ENCODE measurements at regions not wholly inside any gene's neighbourhood (a gene's known extent, or its start where the extent isn't known, plus 50 kb on each side); places are given as distances from the start of the nearest gene placed in this dataset.

DNA sequence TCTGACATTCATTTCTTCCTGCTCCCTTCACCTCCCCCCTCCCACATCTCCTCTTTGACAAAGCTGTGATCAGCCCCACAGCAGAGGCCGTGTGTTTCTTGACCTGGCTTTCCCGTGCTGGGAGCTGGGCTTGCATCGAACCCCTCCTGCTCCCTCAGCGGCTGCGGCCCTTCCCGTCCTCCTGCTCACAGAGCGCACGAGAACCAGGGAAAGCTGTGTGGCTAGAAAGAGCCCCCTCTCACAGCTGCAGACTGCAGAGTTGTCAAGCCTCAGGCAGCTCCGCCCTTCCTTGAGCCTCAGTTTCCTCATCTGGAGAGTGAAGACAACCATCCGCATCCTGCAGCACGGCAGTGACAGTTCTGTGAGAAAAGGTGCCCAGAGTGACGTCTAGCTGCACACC is 65.7 kb upstream of the GLI2 start:
- no peak overlapping the region for H3K4me3 ChIP-seq
- H3K27ac ChIP-seq: no peak overlapping the region
- ATAC-seq (replicated peaks in 6 of 8): no peak
- 33 to 83% (median 78%) methylated on average over 1 to 9 of the region's 12 CpGs; no CpG with 5 or more reads in 4 of the 10 experiments for WGBS, 10 experiments
- in situ Hi-C loops (cut with MboI; ENCODE audit: low pct_unique_long_range_greater_than_20kb in 2 of 9, low sequenced_read_pairs in 9 of 9, unreplicated experiment in 9 of 9): loop anchor here in 2 of 9 experiments (25.0 kb wide), 2 partner anchors 108 to 133 kb away; no protein-coding TSS in a partner anchor
- no peaks in the 10 kb centered on the region for H3K4me1 ChIP-seq (replicated peaks in 1 of 2)

DNA sequence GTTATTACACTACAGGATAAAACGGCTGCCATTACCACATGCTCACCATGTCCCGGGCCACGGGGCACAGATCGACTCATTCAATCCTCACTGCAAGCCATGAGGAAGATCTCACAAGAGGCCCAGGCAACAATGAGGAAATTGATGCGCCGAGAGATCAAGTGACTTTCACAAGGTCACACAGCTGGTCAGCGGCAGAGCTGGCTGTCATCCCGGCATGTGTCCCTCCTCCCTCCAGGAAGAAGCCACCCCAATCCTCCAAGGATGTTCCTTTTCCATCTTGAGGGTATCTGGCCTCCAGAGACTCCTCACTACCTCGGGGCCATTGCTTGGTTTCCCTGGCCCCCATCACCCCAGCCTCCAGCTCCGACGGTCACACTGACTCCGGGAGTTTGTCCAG is 65.3 kb upstream of the GLI2 start:
- no peak overlapping the region for H3K4me3 ChIP-seq
- WGBS, 10 experiments: 80 to 100% (median 84%) methylated on average over 3 to 10 of the region's 12 CpGs; no CpG with 5 or more reads in 5 of the 10 experiments
- in situ Hi-C loops (cut with MboI; ENCODE audit: low pct_unique_long_range_greater_than_20kb in 2 of 9, low sequenced_read_pairs in 9 of 9, unreplicated experiment in 9 of 9): loop anchor here in 2 of 9 experiments (25.0 kb wide), 2 partner anchors 108 to 133 kb away; no protein-coding TSS in a partner anchor
- no peak for ATAC-seq (replicated peaks in 6 of 8)
- H3K27ac ChIP-seq: no peak overlapping the region
- H3K4me1 ChIP-seq (replicated peaks in 1 of 2): no peaks in the 10 kb centered on the region

DNA sequence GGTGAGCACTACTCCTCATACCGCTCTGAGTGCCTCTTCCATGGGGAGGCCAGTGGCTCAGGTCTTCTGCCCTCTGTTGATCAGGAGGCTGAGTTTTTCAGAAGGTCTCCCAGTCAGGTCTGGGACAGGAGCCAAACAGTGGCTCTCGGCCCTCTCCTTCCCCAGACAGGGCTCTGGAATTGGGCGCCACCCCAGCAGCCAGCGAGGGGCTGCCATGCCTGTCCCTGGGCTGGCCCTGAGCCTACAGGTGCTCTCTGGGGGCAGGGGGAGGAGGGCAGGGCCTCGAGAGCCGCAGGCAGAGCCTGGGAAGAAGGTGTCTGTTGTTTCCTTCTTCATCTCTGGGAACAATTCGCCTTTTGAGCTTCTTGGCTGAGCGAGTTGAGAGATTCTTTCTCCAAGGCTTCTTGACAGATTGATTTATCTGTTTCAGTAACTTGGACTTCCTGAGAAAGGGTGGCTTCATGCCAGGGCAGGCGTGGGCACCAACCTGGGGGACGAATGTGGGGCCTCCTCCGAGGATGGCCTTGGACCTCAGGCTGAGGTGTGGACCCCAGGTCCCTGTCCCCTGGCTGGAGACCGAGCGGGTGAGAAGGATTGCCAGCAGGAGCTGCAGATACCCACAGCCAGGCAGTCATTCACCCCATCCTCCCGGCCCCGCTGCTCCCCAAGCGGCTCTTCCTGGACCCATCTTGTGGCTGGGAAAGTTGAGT is 64.7 kb upstream of the GLI2 start:
- ATAC-seq (replicated peaks in 6 of 8): no peak
- in situ Hi-C loops (cut with MboI; ENCODE audit: low pct_unique_long_range_greater_than_20kb in 2 of 9, low sequenced_read_pairs in 9 of 9, unreplicated experiment in 9 of 9): loop anchor here in 2 of 9 experiments (25.0 kb wide), 2 partner anchors 109 to 134 kb away; no protein-coding TSS in a partner anchor
- H3K4me3 ChIP-seq: no peak overlapping the region
- no peaks in the 10 kb centered on the region for H3K4me1 ChIP-seq (replicated peaks in 1 of 2)
- WGBS, 10 experiments: 0 to 100% (median 77%) methylated on average over 1 to 9 of the region's 16 CpGs; no CpG with 5 or more reads in 1 of the 10 experiments
- no peak overlapping the region for H3K27ac ChIP-seq

DNA sequence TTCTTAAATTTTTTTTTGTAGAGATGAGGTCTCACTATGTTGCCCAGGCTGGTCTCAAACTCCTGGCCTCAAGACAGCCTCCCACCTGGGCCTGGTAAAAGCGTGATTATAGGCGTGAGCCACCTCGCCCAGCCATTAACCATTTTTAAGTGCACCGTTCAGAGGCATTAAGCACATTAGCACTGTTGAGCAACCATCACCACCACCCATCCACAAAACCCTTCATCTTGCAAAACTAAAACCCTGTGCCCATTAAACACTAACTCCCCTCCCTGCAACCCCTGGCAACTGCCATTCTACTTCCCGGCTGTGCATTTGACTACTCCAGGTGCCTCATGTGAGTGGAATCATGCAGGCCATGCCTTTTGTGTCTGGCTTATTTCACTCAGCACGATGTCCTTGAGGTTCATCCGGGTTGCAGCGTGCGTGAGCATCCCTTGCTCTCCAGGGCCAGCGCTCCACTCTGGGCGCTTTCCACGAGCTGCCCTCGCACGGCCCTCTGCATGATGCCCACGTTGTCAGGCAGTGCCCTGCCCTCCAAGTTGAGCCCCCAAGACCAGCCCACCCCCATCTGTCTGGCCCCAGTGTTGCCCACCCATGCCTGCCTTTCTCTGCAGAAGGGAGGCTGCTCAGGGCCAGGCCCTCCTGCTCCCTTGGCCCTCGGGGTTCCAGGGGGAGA is 63.0 kb upstream of the GLI2 start:
- 53 to 93% (median 75%) methylated on average over 1 to 10 of the region's 16 CpGs; no CpG with 5 or more reads in 3 of the 10 experiments for WGBS, 10 experiments
- no peak overlapping the region for H3K4me3 ChIP-seq
- no peak for ATAC-seq (replicated peaks in 6 of 8)
- no peaks in the 10 kb centered on the region for H3K4me1 ChIP-seq (replicated peaks in 1 of 2)
- in situ Hi-C loops (cut with MboI; ENCODE audit: low pct_unique_long_range_greater_than_20kb in 2 of 9, low sequenced_read_pairs in 9 of 9, unreplicated experiment in 9 of 9): loop anchor here in 2 of 9 experiments (25.0 kb wide), 2 partner anchors 110 to 135 kb away; no protein-coding TSS in a partner anchor
- no peak overlapping the region for H3K27ac ChIP-seq

DNA sequence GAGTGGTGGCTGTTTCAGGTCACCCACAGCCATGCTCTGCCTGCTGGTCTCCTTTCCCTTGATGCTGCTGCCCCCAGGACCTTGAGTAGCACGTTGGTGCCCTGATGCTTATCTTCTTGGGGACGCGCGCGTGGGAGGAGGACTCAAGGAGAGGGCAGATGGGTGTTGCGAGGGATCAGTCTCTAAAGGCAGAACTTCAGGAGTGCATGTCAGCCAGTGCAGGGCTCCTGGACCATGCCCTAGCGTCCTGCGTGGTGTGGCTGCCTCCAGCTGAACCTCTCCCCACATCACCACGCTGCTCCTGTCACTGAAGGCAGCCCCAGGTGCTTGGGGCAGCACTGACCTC is 62.5 kb upstream of the GLI2 start:
- in situ Hi-C loops (cut with MboI; ENCODE audit: low pct_unique_long_range_greater_than_20kb in 2 of 9, low sequenced_read_pairs in 9 of 9, unreplicated experiment in 9 of 9): loop anchor here in 2 of 9 experiments (25.0 kb wide), 2 partner anchors 111 to 136 kb away; no protein-coding TSS in a partner anchor
- WGBS, 10 experiments: 60 to 80% methylated on average over 1 to 2 of the region's 9 CpGs; no CpG with 5 or more reads in 8 of the 10 experiments
- no peak overlapping the region for H3K27ac ChIP-seq
- peak in 2 of 8 experiments; percentile 6 to 15 for ATAC-seq (replicated peaks in 6 of 8)
- no peak overlapping the region for H3K4me3 ChIP-seq
- no peaks in the 10 kb centered on the region for H3K4me1 ChIP-seq (replicated peaks in 1 of 2)

DNA sequence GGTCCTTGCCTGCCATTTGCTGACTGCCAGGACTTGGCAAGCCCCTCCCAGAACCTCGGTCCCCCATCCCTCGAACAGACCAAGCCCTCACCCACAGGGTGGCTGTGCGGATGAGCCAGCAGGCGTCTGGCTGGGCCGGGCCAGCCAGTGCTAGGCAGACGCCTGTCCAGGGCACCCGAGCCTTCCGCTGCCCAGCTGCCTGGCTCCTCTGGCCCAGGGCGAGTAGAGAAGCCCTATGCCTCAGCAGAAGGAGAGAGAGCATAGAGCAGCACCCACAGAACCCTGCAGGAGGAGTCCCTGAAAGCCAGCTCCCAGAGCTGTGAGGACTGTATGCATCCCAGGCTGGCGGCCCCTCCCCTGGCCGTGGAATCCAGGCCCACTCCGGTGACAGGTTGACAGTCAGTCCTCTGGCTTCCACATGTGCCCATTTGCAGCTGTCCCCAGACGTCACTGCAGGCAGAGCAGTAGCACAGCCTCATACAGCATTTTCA is 62.1 kb upstream of the GLI2 start:
- peak in 5 of 8 experiments; percentile 31 to 41 (median 39) for ATAC-seq (replicated peaks in 6 of 8)
- Histone ChIP-seq H3K4me1 (replicated peaks in 1 of 2) (no peaks in the 10 kb centered on the region), H3K4me3 (no peak overlapping the region), H3K27ac (no peak overlapping the region)
- in situ Hi-C loops (cut with MboI; ENCODE audit: low pct_unique_long_range_greater_than_20kb in 2 of 9, low sequenced_read_pairs in 9 of 9, unreplicated experiment in 9 of 9): loop anchor here in 2 of 9 experiments (25.0 kb wide), 2 partner anchors 111 to 136 kb away; no protein-coding TSS in a partner anchor
- WGBS, 10 experiments: 80% methylated on average over 1 of the region's 13 CpGs; no CpG with 5 or more reads in 9 of the 10 experiments

DNA sequence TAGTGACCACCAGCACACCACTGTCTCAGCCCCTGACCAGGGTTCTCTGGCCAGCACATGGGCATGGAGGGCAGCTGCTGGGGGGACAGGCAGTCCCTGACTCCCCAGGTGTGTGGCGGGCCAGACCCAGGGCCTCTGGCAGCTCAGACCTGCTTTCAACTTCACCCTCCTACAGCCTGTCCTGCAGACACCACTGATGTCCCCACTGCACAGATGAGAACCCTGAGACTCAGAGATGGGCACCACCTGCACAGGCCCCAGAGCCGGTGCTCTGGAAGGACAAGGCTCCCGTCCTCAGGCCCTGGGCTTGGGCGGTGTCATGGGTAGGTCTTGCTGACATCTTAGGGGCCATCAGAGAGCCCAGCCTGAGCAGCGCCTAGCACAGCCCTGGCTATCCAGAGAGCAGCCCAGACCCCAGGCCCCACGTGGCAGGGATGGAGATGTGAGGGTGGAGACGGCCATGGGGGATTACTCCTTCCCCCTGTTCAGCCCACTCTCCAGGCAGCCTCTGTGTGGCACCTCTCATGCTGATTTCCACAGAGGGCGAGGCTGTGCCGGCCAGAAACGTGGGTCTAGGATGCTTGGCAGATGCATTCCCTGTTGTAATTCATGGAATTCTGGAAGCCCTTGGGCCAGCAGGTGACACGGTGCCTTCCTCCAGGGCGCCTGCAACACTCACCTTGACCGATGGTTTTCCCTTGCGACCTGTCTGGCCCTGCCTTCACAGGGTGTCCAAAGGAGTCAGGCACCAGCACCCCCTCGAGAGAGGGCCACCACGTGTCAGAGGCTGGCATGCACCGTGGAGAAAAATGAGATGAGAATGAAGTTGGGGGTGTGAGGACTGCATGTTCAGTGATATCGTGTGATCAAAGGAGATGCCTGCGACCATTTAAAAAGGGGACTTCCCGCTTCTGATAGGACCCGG is 61.2 kb upstream of the GLI2 start:
- Histone ChIP-seq H3K4me1 (replicated peaks in 1 of 2) (no peaks in the 10 kb centered on the region), H3K4me3 (no peak overlapping the region), H3K27ac (no peak overlapping the region)
- 40 to 100% (median 56%) methylated on average over 1 to 9 of the region's 21 CpGs; no CpG with 5 or more reads in 4 of the 10 experiments for WGBS, 10 experiments
- in situ Hi-C loops (cut with MboI; ENCODE audit: low pct_unique_long_range_greater_than_20kb in 2 of 9, low sequenced_read_pairs in 9 of 9, unreplicated experiment in 9 of 9): loop anchor here in 5 of 9 experiments (5.0 to 25.0 kb wide), 4 partner anchors 112 to 337 kb away; partner anchors contain the start of gene INHBB (in 5 of the 5)
- ATAC-seq (replicated peaks in 6 of 8): no peak

DNA sequence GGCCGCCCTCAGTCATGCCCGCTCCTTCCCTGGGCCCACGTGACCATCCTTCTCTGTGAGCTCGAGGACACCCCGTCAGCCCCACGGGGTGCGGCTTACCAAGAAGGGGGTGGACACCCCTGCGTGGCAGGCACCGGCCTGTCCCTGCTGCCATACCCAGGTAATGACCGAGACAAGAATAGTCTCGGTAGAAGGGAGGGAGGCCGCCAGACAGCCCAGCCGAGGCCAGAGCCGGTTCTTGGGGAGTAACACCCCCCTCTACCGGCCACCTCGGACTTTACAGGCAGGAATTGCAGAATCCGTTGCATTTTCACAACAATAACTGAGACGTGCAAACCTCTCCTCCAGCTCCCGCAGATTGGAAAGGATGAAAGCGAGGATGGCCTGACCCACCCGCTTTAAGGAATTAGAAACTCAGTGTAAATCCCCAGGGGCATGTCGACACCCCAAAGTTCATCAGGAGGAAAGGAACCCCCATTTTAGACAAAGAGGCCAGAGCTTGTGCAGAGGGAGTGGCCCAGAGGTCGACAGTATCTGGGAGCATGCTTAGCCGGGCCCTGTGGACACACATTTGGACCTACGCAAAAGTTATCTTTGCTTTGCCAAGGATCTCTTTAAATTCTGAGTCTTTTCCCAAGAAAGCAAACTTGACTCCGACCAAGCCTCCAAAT is 60.1 kb upstream of the GLI2 start:
- peak in 4 of 8 experiments; percentile 25 to 73 (median 67) for ATAC-seq (replicated peaks in 6 of 8)
- no peak overlapping the region for H3K27ac ChIP-seq
- 29 to 100% (median 53%) methylated on average over 1 to 13 of the region's 26 CpGs; no CpG with 5 or more reads in 3 of the 10 experiments for WGBS, 10 experiments
- H3K4me1 ChIP-seq (replicated peaks in 1 of 2): peaks cover 3 to 4% of the 10 kb centered on the region in 2 donors
- H3K4me3 ChIP-seq: no peak overlapping the region
- in situ Hi-C loops (cut with MboI; ENCODE audit: low pct_unique_long_range_greater_than_20kb in 2 of 9, low sequenced_read_pairs in 9 of 9, unreplicated experiment in 9 of 9): loop anchor here in 5 of 9 experiments (5.0 to 25.0 kb wide), 2 partner anchors 328 to 338 kb away; partner anchors contain the start of gene INHBB (in 5 of the 5)

DNA sequence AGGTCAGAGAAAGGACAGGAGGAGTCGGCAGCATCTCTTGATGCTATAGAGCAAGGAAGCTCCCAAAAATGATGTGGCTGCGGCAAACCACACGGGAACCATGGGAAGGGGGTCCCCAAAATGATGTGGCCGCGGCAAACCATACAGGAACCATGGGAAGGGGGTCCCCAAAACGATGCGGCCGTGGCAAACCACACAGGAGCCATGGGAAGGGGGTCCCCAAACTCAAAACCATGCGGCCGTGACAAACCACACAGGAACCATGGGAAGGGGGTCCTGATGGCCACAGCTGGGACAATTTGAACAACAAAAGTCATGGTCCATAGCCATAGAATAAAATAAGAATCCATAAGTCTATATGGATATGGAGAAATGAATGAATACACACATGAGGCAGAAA is 58.4 kb upstream of the GLI2 start:
- peaks cover 3 to 4% of the 10 kb centered on the region in 2 donors for H3K4me1 ChIP-seq (replicated peaks in 1 of 2)
- no peak overlapping the region for H3K4me3 ChIP-seq
- 4 to 89% (median 67%) methylated on average over 3 to 7 of the region's 10 CpGs; no CpG with 5 or more reads in 5 of the 10 experiments for WGBS, 10 experiments
- in situ Hi-C loops (cut with MboI; ENCODE audit: low pct_unique_long_range_greater_than_20kb in 2 of 9, low sequenced_read_pairs in 9 of 9, unreplicated experiment in 9 of 9): loop anchor here in 5 of 9 experiments (5.0 to 25.0 kb wide), 2 partner anchors 330 to 340 kb away; partner anchors contain the start of gene INHBB (in 5 of the 5)
- no peak overlapping the region for H3K27ac ChIP-seq
- no peak for ATAC-seq (replicated peaks in 6 of 8)

DNA sequence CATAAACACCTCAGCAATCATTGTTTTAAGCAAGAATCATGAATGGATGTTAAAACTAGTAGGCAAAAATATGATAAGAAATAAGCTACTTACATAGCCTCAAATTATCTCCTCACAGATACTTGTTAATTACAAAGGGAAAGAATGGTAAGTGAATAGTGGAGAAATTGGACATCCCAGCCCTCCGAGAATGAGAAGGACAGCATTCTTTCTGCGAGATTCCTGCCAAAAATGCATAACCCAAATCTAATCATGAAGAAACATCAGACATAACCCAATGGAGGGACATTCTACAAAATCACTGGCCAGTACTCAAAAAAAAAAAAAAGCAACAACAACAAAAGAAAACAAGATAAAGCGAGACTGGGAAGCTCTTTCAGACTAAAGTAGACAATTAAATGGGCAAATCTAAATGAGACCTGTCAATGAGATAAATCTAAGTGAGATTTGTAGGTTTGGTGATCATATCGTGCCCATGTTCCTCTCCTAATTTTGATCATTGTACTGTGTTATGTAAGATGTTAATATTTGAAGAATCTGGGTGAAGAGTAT is 57.9 kb upstream of the GLI2 start:
- no peak for ATAC-seq (replicated peaks in 6 of 8)
- peaks cover 3 to 4% of the 10 kb centered on the region in 2 donors for H3K4me1 ChIP-seq (replicated peaks in 1 of 2)
- WGBS, 10 experiments: 15 to 92% (median 83%) methylated on average over 1 to 4 of the region's 4 CpGs
- H3K27ac ChIP-seq: no peak overlapping the region
- in situ Hi-C loops (cut with MboI; ENCODE audit: low pct_unique_long_range_greater_than_20kb in 2 of 9, low sequenced_read_pairs in 9 of 9, unreplicated experiment in 9 of 9): loop anchor here in 5 of 9 experiments (5.0 to 25.0 kb wide), 2 partner anchors 330 to 340 kb away; partner anchors contain the start of gene INHBB (in 5 of the 5)
- H3K4me3 ChIP-seq: no peak overlapping the region

DNA sequence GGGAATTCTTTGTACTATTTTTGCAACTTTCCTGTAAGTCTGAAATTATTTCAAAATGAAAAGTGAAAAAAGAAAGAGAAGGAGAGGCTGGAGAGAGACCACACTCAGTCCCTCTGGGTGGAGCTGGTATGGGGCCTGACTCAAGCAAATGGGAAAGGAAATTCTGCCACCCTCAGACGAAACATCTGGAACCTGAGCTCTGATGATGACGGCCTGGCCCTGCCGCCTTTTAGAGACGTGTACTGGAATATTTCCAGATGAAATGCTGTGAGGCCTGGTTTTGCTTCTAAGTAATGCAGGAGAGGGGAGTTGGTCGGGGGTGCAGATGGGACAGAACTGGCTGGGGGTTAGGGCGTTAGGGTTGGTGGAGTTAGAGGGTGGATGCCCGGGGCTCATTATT is 57.4 kb upstream of the GLI2 start:
- H3K4me1 ChIP-seq (replicated peaks in 1 of 2): peaks cover 3 to 4% of the 10 kb centered on the region in 2 donors
- WGBS, 10 experiments: 0 to 100% (median 0%) methylated on average over 1 to 2 of the region's 7 CpGs; no CpG with 5 or more reads in 7 of the 10 experiments
- H3K27ac ChIP-seq: no peak overlapping the region
- peak in 1 of 8 experiments; percentile 21 for ATAC-seq (replicated peaks in 6 of 8)
- in situ Hi-C loops (cut with MboI; ENCODE audit: low pct_unique_long_range_greater_than_20kb in 2 of 9, low sequenced_read_pairs in 9 of 9, unreplicated experiment in 9 of 9): loop anchor here in 5 of 9 experiments (5.0 to 25.0 kb wide), 2 partner anchors 331 to 341 kb away; partner anchors contain the start of gene INHBB (in 5 of the 5)
- H3K4me3 ChIP-seq: no peak overlapping the region

Data from motor neuron (in vitro differentiated cells).